DMS153 treated with DMSO at 0.1 percent for 48 hours (cell line): ENCODE measurements at regions not wholly inside any gene's neighbourhood (a gene's known extent, or its start where the extent isn't known, plus 50 kb on each side); places are given as distances from the start of the nearest gene placed in this dataset.

Experiments used
- DNase-seq: peaks from one replicate; lab custom pipeline; 2025; ENCODE audit not compliant: unreplicated experiment; lab: John Stamatoyannopoulos, UW

- DNase-seq: no peak
Observed at GRCh38 chrX:39983715-39984114, 114.0 kb downstream of the BCOR start.

GRCh38 chrX:39984191-39984956 lies 113.4 kb downstream of the BCOR start:
- no peak for DNase-seq

GRCh38 chrX:39985071-39985470 lies 112.7 kb downstream of the BCOR start:
- no peak for DNase-seq

- DNase-seq: no peak
Observed at GRCh38 chrX:39985551-39985950, 112.2 kb downstream of the BCOR start.

- no peak for DNase-seq
Observed at GRCh38 chrX:39988496-39988895, 109.3 kb downstream of the BCOR start.

- no peak for DNase-seq
Observed at GRCh38 chrX:39990388-39990787, 107.4 kb downstream of the BCOR start.

- DNase-seq: no peak
Observed at GRCh38 chrX:39992300-39992699, 105.5 kb downstream of the BCOR start.

GRCh38 chrX:39995457-39995856 lies 102.3 kb downstream of the BCOR start:
- DNase-seq: no peak

- DNase-seq: no peak
Observed at GRCh38 chrX:39996536-39996935, 101.2 kb downstream of the BCOR start.

GRCh38 chrX:39998636-39999406 lies 98.9 kb downstream of the BCOR start:
- DNase-seq: no peak
